ENCODE measurements at regions not wholly inside any gene's neighbourhood (a gene's known extent, or its start where the extent isn't known, plus 50 kb on each side); places are given as distances from the start of the nearest gene placed in this dataset.
"Not testable (repeated sequence)": the region's sequence is repeated elsewhere in the genome, so short reads cannot be mapped to it uniquely, and the experiment has no call there.

DNA sequence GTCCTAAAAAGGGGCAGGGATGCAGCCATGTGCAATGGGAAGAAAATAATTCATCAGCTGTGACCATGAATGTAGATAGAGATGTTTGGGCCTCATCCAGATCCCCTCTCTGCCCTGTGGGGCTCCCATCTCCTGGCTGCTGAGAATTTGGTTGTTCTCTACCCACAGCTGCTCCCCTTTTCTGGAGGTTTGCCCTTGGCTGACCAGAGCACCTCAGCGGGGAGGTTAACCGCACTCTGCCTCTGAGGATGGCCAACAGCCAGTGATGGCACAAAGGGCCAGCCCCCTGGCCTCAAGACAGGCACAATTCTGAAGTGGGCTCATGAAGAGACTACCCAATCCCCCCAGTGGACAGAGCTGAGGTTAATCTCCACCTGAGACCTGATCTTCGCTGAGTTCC, 61.5 kb upstream of the SERP2 start:
- Histone ChIP-seq H3K4me3 (no peak overlapping the region), H3K27ac (peak overlapping the region in 1 of 2 donors; percentile 3)
- no peak for DNase-seq (ENCODE audit: low spot score)
- TF ChIP-seq, protein P1, sequence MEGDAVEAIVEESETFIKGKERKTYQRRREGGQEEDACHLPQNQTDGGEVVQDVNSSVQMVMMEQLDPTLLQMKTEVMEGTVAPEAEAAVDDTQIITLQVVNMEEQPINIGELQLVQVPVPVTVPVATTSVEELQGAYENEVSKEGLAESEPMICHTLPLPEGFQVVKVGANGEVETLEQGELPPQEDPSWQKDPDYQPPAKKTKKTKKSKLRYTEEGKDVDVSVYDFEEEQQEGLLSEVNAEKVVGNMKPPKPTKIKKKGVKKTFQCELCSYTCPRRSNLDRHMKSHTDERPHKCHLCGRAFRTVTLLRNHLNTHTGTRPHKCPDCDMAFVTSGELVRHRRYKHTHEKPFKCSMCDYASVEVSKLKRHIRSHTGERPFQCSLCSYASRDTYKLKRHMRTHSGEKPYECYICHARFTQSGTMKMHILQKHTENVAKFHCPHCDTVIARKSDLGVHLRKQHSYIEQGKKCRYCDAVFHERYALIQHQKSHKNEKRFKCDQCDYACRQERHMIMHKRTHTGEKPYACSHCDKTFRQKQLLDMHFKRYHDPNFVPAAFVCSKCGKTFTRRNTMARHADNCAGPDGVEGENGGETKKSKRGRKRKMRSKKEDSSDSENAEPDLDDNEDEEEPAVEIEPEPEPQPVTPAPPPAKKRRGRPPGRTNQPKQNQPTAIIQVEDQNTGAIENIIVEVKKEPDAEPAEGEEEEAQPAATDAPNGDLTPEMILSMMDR (IDR thresholded peaks at IDR 0.05): no peak

GRCh38 chr13:44312834-44313551, 60.6 kb upstream of the SERP2 start:
- TF ChIP-seq, protein P1 (IDR thresholded peaks at IDR 0.05): no peak
- peak; percentile 1 for DNase-seq (ENCODE audit: low spot score)
- H3K4me3 ChIP-seq: no peak overlapping the region
- H3K27ac ChIP-seq: peak overlapping the region in 1 of 2 donors; percentile 44

DNA sequence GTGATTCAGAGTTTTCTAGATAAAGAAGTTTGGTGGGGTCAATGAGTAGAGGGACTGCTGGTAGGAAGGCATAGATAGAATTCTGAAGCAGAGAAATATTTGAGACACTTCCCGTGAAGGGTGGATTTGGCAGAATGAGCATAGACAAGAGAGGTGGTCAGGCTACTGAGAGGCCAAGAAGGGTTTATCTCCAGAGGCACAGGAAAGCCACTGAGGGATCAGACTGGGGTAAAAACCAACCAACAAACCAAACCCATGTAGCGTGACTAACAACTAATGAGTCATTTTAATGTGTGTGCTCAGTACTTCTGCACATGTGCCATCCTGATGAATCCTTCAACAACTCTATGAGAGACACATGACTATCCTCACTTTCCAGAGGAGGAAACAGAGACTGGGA, 60.0 kb upstream of the SERP2 start:
- TF ChIP-seq, protein P1 (IDR thresholded peaks at IDR 0.05): no peak
- peak; percentile 9 for DNase-seq (ENCODE audit: low spot score)
- Histone ChIP-seq H3K4me3 (no peak overlapping the region), H3K27ac (peak overlapping the region in 1 of 2 donors; percentile 44)

- not testable (repeated sequence) for H3K27ac ChIP-seq, H3K4me3 ChIP-seq
- peak; percentile 1 for DNase-seq (ENCODE audit: low spot score)
Observed at GRCh38 chr13:44314160-44314559, 59.5 kb upstream of the SERP2 start.

DNA sequence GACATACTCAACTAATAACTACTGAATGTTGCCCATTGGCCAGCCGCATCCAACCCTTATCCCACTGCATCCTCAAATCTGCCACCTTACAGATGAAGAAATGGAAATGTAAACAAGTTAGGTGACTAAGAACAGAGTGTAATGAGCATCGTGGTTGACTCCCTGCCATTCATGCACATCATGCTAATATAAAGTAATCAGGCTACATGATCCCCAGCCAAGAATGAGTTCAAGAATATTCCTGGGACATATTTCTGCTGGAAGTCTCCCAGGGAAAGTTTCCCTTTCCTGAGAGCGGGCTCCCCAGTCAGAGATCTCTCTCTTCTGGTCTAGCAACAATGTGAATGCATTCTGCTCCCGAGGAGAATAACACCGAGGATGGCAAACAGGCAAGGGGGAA, 55.9 kb upstream of the SERP2 start:
- Histone ChIP-seq H3K4me3 (peak overlapping the region; percentile 3), H3K27ac (peak overlapping the region in 1 of 2 donors; percentile 16)
- TF ChIP-seq, protein P1 (IDR thresholded peaks at IDR 0.05): no peak
- no peak for DNase-seq (ENCODE audit: low spot score)

- H3K27ac ChIP-seq: peak overlapping the region in 1 of 2 donors; percentile 16
Observed at GRCh38 chr13:44318161-44318560, 55.5 kb upstream of the SERP2 start.

GRCh38 chr13:44320611-44321010, 53.0 kb upstream of the SERP2 start:
- TF ChIP-seq, protein P1 (IDR thresholded peaks at IDR 0.05): no peak
- DNase-seq (ENCODE audit: low spot score): no peak
- no peak overlapping the region for H3K27ac ChIP-seq
- no peak overlapping the region for H3K4me3 ChIP-seq

More at GRCh38 chr13:44318161-44318560, 55.5 kb upstream of the SERP2 start:
- DNase-seq (ENCODE audit: low spot score): no peak
- peak overlapping the region; percentile 3 for H3K4me3 ChIP-seq
- TF ChIP-seq, protein P1 (IDR thresholded peaks at IDR 0.05): no peak
